Activated B cell treated with CpG ODN at 0.5 μM for 24 hours (primary cell): ENCODE measurements at regions not wholly inside any gene's neighbourhood (a gene's known extent, or its start where the extent isn't known, plus 50 kb on each side); places are given as distances from the start of the nearest gene placed in this dataset.

Source experiments
- ATAC-seq: fragments of 200-7000 bp; cut with Tn5 transposase; one replicate; pipeline ENCODE4 v1.10.0; 2021; ENCODE audit warnings: low read depth, mild to moderate bottlenecking, moderate library complexity
- CTCF ChIA-PET: fragments of 350-600 bp; sonication (Branson Sonifier 250); formaldehyde crosslinking; loops from one replicate; lab custom pipeline; 2021; ENCODE audit warnings: antibody characterized with exemption; lab: Charles Lee
- POLR2A ChIA-PET: fragments of 350-600 bp; sonication (Branson Sonifier 250); formaldehyde crosslinking; loops from one replicate; lab custom pipeline; 2021; ENCODE audit warnings: antibody characterized with exemption; lab: Charles Lee
- DNase-seq: peaks from one replicate; pipeline ENCODE4 v3.0.0; 2022
- H3K27ac Mint-ChIP-seq: one replicate; pipeline ENCODE4 v1.8.0; 2020; ENCODE audit warnings: mixed read lengths
- H3K27me3 Mint-ChIP-seq: one replicate; pipeline ENCODE4 v1.8.0; 2021; ENCODE audit warnings: mixed read lengths
- H3K36me3 Mint-ChIP-seq: one replicate; pipeline ENCODE4 v1.8.0; 2021; ENCODE audit warnings: low read depth, mixed read lengths
- H3K4me1 Mint-ChIP-seq: one replicate; pipeline ENCODE4 v1.8.0; 2021; ENCODE audit warnings: mixed read lengths
- H3K4me3 Mint-ChIP-seq: one replicate; pipeline ENCODE4 v1.8.0; 2020; ENCODE audit warnings: mild to moderate bottlenecking, mixed read lengths
- H3K9me3 Mint-ChIP-seq: one replicate; pipeline ENCODE4 v1.8.0; 2020; ENCODE audit warnings: mixed read lengths
- intact Hi-C: fragments of 100-400 bp; cut with micrococcal nuclease; formaldehyde crosslinking; loops from one replicate; pipeline ENCODE4 v1.15.1; 2024
- TF ChIP-seq, protein P1 (sequence below): fragments of 200-600 bp; IDR thresholded peaks from one replicate; pipeline ENCODE4 v1.8.0; 2022; ENCODE audit warnings: antibody characterized with exemption, mild to moderate bottlenecking

GRCh38 chr15:55126111-55126510, 70.6 kb downstream of the RSL24D1 start:
- Mint-ChIP-seq H3K27ac (no peak overlapping the region), H3K27me3 (peaks cover 2% of the 10 kb centered on the region), H3K4me1 (no peaks in the 10 kb centered on the region), H3K4me3 (no peak overlapping the region), H3K9me3 (peaks cover 3% of the 10 kb centered on the region), H3K36me3 (no peaks in the 10 kb centered on the region)
- intact Hi-C loops = no loop called here
- DNase-seq (no peak), ATAC-seq (no peak)
- ChIA-PET POLR2A (no interaction called here), CTCF (no interaction called here)
- TF ChIP-seq, protein P1, sequence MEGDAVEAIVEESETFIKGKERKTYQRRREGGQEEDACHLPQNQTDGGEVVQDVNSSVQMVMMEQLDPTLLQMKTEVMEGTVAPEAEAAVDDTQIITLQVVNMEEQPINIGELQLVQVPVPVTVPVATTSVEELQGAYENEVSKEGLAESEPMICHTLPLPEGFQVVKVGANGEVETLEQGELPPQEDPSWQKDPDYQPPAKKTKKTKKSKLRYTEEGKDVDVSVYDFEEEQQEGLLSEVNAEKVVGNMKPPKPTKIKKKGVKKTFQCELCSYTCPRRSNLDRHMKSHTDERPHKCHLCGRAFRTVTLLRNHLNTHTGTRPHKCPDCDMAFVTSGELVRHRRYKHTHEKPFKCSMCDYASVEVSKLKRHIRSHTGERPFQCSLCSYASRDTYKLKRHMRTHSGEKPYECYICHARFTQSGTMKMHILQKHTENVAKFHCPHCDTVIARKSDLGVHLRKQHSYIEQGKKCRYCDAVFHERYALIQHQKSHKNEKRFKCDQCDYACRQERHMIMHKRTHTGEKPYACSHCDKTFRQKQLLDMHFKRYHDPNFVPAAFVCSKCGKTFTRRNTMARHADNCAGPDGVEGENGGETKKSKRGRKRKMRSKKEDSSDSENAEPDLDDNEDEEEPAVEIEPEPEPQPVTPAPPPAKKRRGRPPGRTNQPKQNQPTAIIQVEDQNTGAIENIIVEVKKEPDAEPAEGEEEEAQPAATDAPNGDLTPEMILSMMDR = no peak

- CTCF ChIA-PET = no interaction called here
- intact Hi-C loops = no loop called here
- DNase-seq (no peak), ATAC-seq (no peak)
- Mint-ChIP-seq H3K36me3 (no peaks in the 10 kb centered on the region), H3K27ac (no peak overlapping the region), H3K9me3 (no peaks in the 10 kb centered on the region), H3K4me3 (no peak overlapping the region), H3K27me3 (no peaks in the 10 kb centered on the region), H3K4me1 (no peaks in the 10 kb centered on the region)
- TF ChIP-seq, protein P1 = no peak
- POLR2A ChIA-PET = no interaction called here
Measured at GRCh38 chr15:55124616-55125015, 72.1 kb downstream of the RSL24D1 start.

DNA sequence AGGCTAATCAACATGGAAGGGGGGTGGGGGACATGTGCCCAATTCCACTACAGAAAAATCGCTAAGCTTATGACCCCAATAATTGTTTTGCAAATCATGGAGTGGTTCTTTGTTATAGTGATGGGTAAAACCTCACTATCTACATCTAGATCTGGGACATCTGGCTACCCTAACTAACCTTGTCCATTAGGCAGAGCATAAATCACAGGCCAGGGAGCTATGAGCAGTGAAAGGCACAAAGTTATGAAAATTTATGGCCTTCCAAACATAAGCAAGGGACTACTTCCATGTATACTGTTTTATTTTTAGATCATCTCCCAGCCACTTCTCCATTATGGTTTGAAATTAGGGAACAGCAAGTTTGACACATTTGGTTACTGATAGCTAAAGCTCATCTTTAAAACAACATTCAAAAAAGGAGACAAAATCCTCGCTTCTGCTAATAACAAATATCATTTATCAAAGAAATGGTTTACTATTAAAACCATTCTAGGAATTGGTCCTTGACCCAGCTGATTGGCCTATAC, 78.3 kb downstream of the RSL24D1 start:
- CTCF ChIA-PET = no interaction called here
- Mint-ChIP-seq H3K4me3 (no peak overlapping the region), H3K27ac (no peak overlapping the region), H3K27me3 (no peaks in the 10 kb centered on the region), H3K36me3 (no peaks in the 10 kb centered on the region), H3K4me1 (no peaks in the 10 kb centered on the region), H3K9me3 (no peaks in the 10 kb centered on the region)
- ATAC-seq (no peak), DNase-seq (no peak)
- intact Hi-C loops = no loop called here
- POLR2A ChIA-PET = no interaction called here
- TF ChIP-seq, protein P1 = no peak

- intact Hi-C loops = no loop called here
- Mint-ChIP-seq H3K9me3 (no peaks in the 10 kb centered on the region), H3K27me3 (no peaks in the 10 kb centered on the region), H3K4me3 (no peak overlapping the region), H3K27ac (no peak overlapping the region), H3K4me1 (no peaks in the 10 kb centered on the region), H3K36me3 (no peaks in the 10 kb centered on the region)
- CTCF ChIA-PET = no interaction called here
- ATAC-seq (no peak), DNase-seq (no peak)
- POLR2A ChIA-PET = no interaction called here
- TF ChIP-seq, protein P1 = no peak
Measured at GRCh38 chr15:55116636-55117035, 80.1 kb downstream of the RSL24D1 start.

DNA sequence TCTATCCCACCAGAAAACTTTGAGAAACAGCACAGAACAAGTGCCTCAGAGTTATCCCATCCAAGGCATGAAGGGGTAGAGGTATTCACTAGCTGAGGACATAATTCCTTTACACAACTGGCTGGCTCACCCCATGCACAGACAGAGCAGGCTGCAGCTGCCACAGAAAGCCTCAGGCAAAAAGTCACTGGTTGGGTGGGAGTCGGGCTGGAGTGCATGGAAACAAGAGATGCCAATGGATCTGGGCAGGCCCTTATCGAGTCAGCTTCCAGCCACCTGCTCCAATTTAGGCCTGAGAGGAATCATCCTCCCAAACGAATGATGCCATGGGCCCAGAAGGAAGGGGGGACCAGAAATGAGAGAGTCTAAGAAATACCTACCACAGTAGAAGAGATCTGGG, 83.0 kb downstream of the RSL24D1 start:
- intact Hi-C loops = no loop called here

More for the DNA sequence above, 83.0 kb downstream of the RSL24D1 start:
- DNase-seq (no peak), ATAC-seq (no peak)
- TF ChIP-seq, protein P1 = no peak
- Mint-ChIP-seq H3K9me3 (no peaks in the 10 kb centered on the region), H3K36me3 (no peaks in the 10 kb centered on the region), H3K27me3 (no peaks in the 10 kb centered on the region), H3K4me1 (no peaks in the 10 kb centered on the region), H3K4me3 (no peak overlapping the region), H3K27ac (no peak overlapping the region)
- POLR2A ChIA-PET = no interaction called here
- CTCF ChIA-PET = no interaction called here
